Thyroid gland (tissue), 4 donors: ENCODE measurements at regions not wholly inside any gene's neighbourhood (a gene's known extent, or its start where the extent isn't known, plus 50 kb on each side); places are given as distances from the start of the nearest gene placed in this dataset.
"Not testable (repeated sequence)": the region's sequence is repeated elsewhere in the genome, so short reads cannot be mapped to it uniquely, and the experiment has no call there.

Source experiments
- CTCF ChIP-seq, 6 experiments: fragments of 200-600 bp in 3 of 6; fragments of 450-650 bp in 3 of 6; sonication (generic) in 3 of 6; IDR thresholded peaks; one replicate each; pipeline ENCODE4 v1.5.1; 2016 to 2019; ENCODE audit warnings: antibody characterized with exemption in 6 of 6, mild to moderate bottlenecking in 2 of 6, inconsistent platforms in 1 of 6, moderate library complexity in 1 of 6
- POLR2A ChIP-seq, 2 donors: fragments of 450-650 bp; IDR thresholded peaks; one replicate each; pipeline ENCODE4 v1.6.1; 2017; ENCODE audit warnings: antibody characterized with exemption in 2 of 2, mild to moderate bottlenecking in 2 of 2, moderate library complexity in 1 of 2

GRCh38 chr10:87302132-87302531 lies 55.4 kb upstream of the NUTM2D start:
- not testable (repeated sequence) for TF ChIP-seq CTCF, POLR2A (IDR thresholded peaks at IDR 0.05)
